Colonic mucosa (tissue), 4 donors: ENCODE measurements at regions not wholly inside any gene's neighbourhood (a gene's known extent, or its start where the extent isn't known, plus 50 kb on each side); places are given as distances from the start of the nearest gene placed in this dataset.

Experiments
- DNase-seq: peaks from one replicate; pipeline ENCODE4 v3.0.0-alpha.2; 2020
- H3K27ac ChIP-seq: fragments of 200-600 bp; one replicate; pipeline ENCODE4 v1.8.0; 2021
- H3K27me3 ChIP-seq: fragments of 200-600 bp; one replicate; pipeline ENCODE4 v1.8.0; 2021
- H3K36me3 ChIP-seq: fragments of 200-600 bp; one replicate; pipeline ENCODE4 v1.8.0; 2021
- H3K4me1 ChIP-seq: fragments of 200-600 bp; one replicate; pipeline ENCODE4 v1.8.0; 2021; ENCODE audit warnings: mild to moderate bottlenecking
- H3K4me3 ChIP-seq: fragments of 200-600 bp; one replicate; pipeline ENCODE4 v1.8.0; 2021
- H3K9ac ChIP-seq, 2 donors: one replicate each; pipeline ENCODE4 v1.7.0; 2013; ENCODE audit warnings: control low read depth in 2 of 2, low read depth in 2 of 2, low read length in 2 of 2
- H3K9me3 ChIP-seq: fragments of 200-600 bp; one replicate; pipeline ENCODE4 v1.8.0; 2021
- intact Hi-C: fragments of 100-400 bp; cut with DNase I; formaldehyde crosslinking; loops from one replicate; pipeline ENCODE4 v1.14.1; 2022
- TF ChIP-seq, protein P1 (sequence below): fragments of 200-600 bp; IDR thresholded peaks from one replicate; pipeline ENCODE4 v1.8.0; 2022; ENCODE audit warnings: antibody characterized with exemption, mild to moderate bottlenecking
- donor health status: healthy.
- donor health status: DM: no; HTN: no; CAD: no.
- donor health status: DM: no; HTN: no; CAD: no.

DNA sequence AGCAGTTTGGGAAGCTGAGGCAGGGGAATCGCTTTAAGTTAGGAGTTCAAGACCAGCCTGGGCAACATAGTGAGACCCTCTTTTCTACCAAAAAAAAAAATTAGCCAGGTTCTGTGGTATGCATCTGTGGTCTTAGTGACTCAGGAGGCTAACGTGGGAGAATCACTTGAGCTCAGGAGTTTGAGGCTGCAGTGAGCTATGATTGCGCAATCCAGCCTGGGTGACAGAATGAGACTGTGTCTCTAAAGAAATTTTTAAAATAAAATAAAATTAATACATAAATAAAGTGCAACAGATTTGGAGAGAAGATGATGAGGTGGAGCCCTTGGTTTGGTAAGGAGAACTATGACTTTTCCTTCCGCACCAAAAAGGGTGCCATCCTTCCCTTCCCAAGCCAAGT lies 436.9 kb downstream of the NLGN4X start:
- intact Hi-C loops: no loop called here
- no peaks in the 10 kb centered on the region for H3K27me3 ChIP-seq
- TF ChIP-seq, protein P1, sequence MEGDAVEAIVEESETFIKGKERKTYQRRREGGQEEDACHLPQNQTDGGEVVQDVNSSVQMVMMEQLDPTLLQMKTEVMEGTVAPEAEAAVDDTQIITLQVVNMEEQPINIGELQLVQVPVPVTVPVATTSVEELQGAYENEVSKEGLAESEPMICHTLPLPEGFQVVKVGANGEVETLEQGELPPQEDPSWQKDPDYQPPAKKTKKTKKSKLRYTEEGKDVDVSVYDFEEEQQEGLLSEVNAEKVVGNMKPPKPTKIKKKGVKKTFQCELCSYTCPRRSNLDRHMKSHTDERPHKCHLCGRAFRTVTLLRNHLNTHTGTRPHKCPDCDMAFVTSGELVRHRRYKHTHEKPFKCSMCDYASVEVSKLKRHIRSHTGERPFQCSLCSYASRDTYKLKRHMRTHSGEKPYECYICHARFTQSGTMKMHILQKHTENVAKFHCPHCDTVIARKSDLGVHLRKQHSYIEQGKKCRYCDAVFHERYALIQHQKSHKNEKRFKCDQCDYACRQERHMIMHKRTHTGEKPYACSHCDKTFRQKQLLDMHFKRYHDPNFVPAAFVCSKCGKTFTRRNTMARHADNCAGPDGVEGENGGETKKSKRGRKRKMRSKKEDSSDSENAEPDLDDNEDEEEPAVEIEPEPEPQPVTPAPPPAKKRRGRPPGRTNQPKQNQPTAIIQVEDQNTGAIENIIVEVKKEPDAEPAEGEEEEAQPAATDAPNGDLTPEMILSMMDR: no peak
- no peak overlapping the region for H3K4me3 ChIP-seq
- H3K9me3 ChIP-seq: no peaks in the 10 kb centered on the region
- no peak overlapping the region for H3K9ac ChIP-seq
- H3K27ac ChIP-seq: no peak overlapping the region
- H3K4me1 ChIP-seq: no peaks in the 10 kb centered on the region
- no peaks in the 10 kb centered on the region for H3K36me3 ChIP-seq
- no peak for DNase-seq

DNA sequence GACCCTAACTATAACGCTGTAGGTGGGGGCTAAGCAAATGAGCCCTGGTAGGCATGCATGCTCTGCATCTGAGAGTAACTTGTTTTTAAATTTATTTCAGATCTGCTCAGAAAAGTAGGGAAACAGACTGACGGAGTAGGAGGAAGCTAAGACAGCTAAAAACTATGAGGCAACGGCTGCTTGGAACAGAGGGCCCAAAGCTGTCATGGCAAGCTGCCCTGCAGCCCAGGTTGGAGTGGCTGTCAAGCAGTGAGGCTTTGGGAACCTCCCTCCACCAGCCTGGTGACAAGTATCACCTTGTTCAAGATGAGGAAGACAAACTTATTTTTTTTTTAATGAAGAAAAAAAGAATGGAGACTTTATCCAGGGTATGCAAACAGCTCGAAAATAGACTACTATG lies 439.8 kb downstream of the NLGN4X start:
- H3K27me3 ChIP-seq: no peaks in the 10 kb centered on the region
- H3K9ac ChIP-seq: no peak overlapping the region
- H3K4me3 ChIP-seq: no peak overlapping the region
- H3K36me3 ChIP-seq: no peaks in the 10 kb centered on the region
- no peaks in the 10 kb centered on the region for H3K9me3 ChIP-seq
- DNase-seq: no peak
- TF ChIP-seq, protein P1: no peak
- intact Hi-C loops: no loop called here
- no peaks in the 10 kb centered on the region for H3K4me1 ChIP-seq
- H3K27ac ChIP-seq: no peak overlapping the region

DNA sequence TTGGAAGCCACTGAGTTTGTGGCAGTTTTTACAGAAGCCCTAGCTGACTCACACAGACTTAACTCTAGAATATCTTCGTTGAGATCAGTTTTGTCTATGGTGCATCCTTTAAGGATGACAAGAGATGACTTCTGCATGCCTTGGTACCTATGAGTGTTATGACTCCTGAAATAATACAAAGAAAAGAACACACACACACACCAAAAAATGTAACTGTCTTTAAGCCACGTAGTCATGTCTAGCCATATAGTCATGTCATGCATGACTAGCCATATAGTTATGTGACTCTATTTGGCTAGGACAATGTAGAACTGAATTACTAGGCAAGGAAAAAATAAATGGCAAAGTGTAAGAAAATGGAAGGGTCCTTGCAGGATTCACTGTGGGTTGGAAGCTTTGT lies 447.8 kb downstream of the NLGN4X start:
- intact Hi-C loops: no loop called here
- no peaks in the 10 kb centered on the region for H3K36me3 ChIP-seq
- no peak for DNase-seq

DNA sequence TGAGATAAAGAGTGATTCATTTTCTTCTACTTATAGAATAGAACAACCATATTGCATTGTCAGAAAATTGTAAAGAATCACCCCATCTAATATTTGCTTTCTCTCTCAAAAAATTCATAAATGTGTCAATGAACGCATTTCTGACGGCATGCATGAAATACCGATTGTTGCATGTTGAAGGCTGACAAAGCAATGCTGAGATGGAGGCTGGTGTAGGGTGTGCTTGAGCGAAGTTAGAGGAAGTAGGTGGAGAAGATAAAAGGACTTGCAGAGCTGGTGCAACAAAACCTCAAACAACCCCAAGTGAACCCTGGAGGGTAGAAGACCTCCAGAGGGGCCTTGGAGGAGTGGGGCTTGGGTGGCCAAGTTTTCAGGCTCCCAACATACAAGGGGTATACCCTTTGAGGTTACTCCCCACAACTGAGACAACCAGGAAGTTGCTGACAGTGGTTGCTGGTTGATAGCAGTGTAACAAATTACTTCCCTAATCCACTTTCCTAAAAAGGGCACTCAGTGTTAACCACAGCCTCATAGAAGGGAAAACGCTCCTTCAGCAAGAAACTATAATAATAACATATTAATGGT lies 452.7 kb downstream of the NLGN4X start:
- no peaks in the 10 kb centered on the region for H3K4me1 ChIP-seq
- no peaks in the 10 kb centered on the region for H3K27me3 ChIP-seq
- intact Hi-C loops: no loop called here
- H3K36me3 ChIP-seq: no peaks in the 10 kb centered on the region
- H3K9me3 ChIP-seq: no peaks in the 10 kb centered on the region
- TF ChIP-seq, protein P1: no peak
- H3K27ac ChIP-seq: no peak overlapping the region
- no peak for DNase-seq
- H3K9ac ChIP-seq: no peak overlapping the region
- H3K4me3 ChIP-seq: no peak overlapping the region

More for the DNA sequence above, 447.8 kb downstream of the NLGN4X start:
- Histone ChIP-seq H3K4me1 (no peaks in the 10 kb centered on the region), H3K27me3 (no peaks in the 10 kb centered on the region), H3K9ac (no peak overlapping the region), H3K9me3 (no peaks in the 10 kb centered on the region), H3K27ac (no peak overlapping the region), H3K4me3 (no peak overlapping the region)
- TF ChIP-seq, protein P1: no peak

DNA sequence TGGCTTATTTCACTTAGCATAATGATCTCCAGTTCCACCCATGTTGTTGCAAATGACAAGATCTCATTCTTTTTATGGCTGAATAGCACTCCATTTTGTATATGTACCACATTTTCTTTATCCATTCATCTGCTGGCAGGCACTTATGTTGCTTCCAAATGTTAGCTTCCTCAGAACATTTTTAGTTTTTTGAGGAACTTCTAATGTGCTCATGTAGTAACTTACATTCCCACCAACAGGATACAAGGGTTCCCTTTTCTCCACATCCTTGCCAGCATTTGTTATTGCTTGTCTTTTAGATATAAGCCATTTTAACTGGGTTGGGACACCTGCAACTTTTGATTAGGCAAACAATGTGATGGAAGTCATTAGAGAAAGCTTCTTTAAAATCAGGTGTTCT lies 454.2 kb downstream of the NLGN4X start:
- Histone ChIP-seq H3K36me3 (no peaks in the 10 kb centered on the region), H3K4me3 (no peak overlapping the region), H3K9ac (no peak overlapping the region), H3K4me1 (no peaks in the 10 kb centered on the region), H3K9me3 (no peaks in the 10 kb centered on the region), H3K27ac (no peak overlapping the region), H3K27me3 (no peaks in the 10 kb centered on the region)
- intact Hi-C loops: no loop called here
- no peak for DNase-seq
- TF ChIP-seq, protein P1: no peak
